K562 (cell line): ENCODE measurements at regions not wholly inside any gene's neighbourhood (a gene's known extent, or its start where the extent isn't known, plus 50 kb on each side); places are given as distances from the start of the nearest gene placed in this dataset.

ENCODE experiments used
- CBX1 ChIP-seq: sonication (generic); IDR thresholded peaks from 2 replicates; pipeline ENCODE4 v1.6.1; 2016; ENCODE audit warnings: antibody characterized with exemption, low read depth, mild to moderate bottlenecking
- CHD1 ChIP-seq: fragments of 200-600 bp; sonication (generic); IDR thresholded peaks from one replicate; pipeline ENCODE4 v1.6.1; 2012; ENCODE audit warnings: mild to moderate bottlenecking, moderate library complexity, low read length, inconsistent platforms
- DACH1 ChIP-seq: fragments of 450-650 bp; IDR thresholded peaks from 2 replicates; pipeline ENCODE4 v1.6.1; 2018; ENCODE audit not compliant: partially characterized antibody
- EP400 ChIP-seq: fragments of 450-650 bp; IDR thresholded peaks from 2 replicates; pipeline ENCODE4 v1.6.1; 2017; ENCODE audit warnings: antibody characterized with exemption, mild to moderate bottlenecking, moderate library complexity
- FOS ChIP-seq: IDR thresholded peaks from 3 replicates; pipeline ENCODE4 v1.6.1; 2011; ENCODE audit not compliant: insufficient read length; ENCODE audit errors: extremely low read depth
- GABPA ChIP-seq: fragments of 200-800 bp; sonication (Bioruptor generic); conservative IDR thresholded peaks from 2 replicates; pipeline ENCODE4 v1.6.1; 2016; ENCODE audit warnings: low read depth, missing genetic modification characterization, missing compliant biosample characterization
- GTF2F1 ChIP-seq: IDR thresholded peaks from 2 replicates; pipeline ENCODE4 v1.6.1; 2011; ENCODE audit warnings: low read depth, low read length, improper control_type of control experiment
- HDAC2 ChIP-seq: fragments of 450-650 bp; IDR thresholded peaks from 2 replicates; pipeline ENCODE4 v1.6.1; 2016; ENCODE audit warnings: mild to moderate bottlenecking
- KDM5B ChIP-seq: fragments of 200-600 bp; sonication (generic); IDR thresholded peaks from 2 replicates; pipeline ENCODE4 v1.6.1; 2012; ENCODE audit warnings: low read depth, mild to moderate bottlenecking, moderate library complexity, low read length, control low read depth, inconsistent platforms; ENCODE audit not compliant: insufficient replicate concordance
- KHSRP ChIP-seq: fragments of 450-650 bp; IDR thresholded peaks from 2 replicates; pipeline ENCODE4 v1.6.1; 2017
- KLF6 ChIP-seq: fragments of 250-450 bp; sonication (Bioruptor Pico); IDR thresholded peaks from 2 replicates; pipeline ENCODE4 v1.4.0; 2020; ENCODE audit warnings: mild to moderate bottlenecking, moderate library complexity, borderline replicate concordance
- MBD2 ChIP-seq: sonication (generic); IDR thresholded peaks from 2 replicates; pipeline ENCODE4 v1.6.1; 2016; ENCODE audit warnings: low read depth, borderline replicate concordance
- PTBP1 ChIP-seq: fragments of 200-400 bp; formaldehyde crosslinking; IDR thresholded peaks from 2 replicates; pipeline ENCODE4 v1.6.1; 2017; ENCODE audit warnings: low read depth, low read length
- SAFB ChIP-seq: fragments of 200-400 bp; formaldehyde crosslinking; IDR thresholded peaks from 2 replicates; pipeline ENCODE4 v1.6.1; 2017; ENCODE audit warnings: low read depth, low read length, borderline replicate concordance
- SETDB1 ChIP-seq: IDR thresholded peaks from one replicate; pipeline ENCODE4 v1.6.1; 2012; ENCODE audit warnings: low read length, control low read depth, inconsistent platforms
- SFPQ ChIP-seq: fragments of 200-400 bp; formaldehyde crosslinking; IDR thresholded peaks from 2 replicates; pipeline ENCODE4 v1.6.1; 2017; ENCODE audit warnings: mild to moderate bottlenecking, low read depth, low read length, moderate library complexity
- SIN3B ChIP-seq: fragments of 450-650 bp; IDR thresholded peaks from 2 replicates; pipeline ENCODE4 v1.6.1; 2017; ENCODE audit warnings: low read depth, mild to moderate bottlenecking, moderate library complexity
- TGIF2 ChIP-seq: sonication (generic); formaldehyde crosslinking; IDR thresholded peaks from 2 replicates; pipeline ENCODE4 v1.8.1; 2022; ENCODE audit warnings: mild to moderate bottlenecking, missing genetic modification reagents, moderate library complexity
- ZBTB11 ChIP-seq, 3 experiments: fragments of 200-800 bp in 1 of 3; fragments of 250-450 bp in 1 of 3; fragments of 450-650 bp in 1 of 3; sonication (Bioruptor Pico) in 1 of 3; sonication (Bioruptor generic) in 1 of 3; formaldehyde crosslinking in 1 of 3; IDR thresholded peaks; 2 replicates each; pipeline versions ENCODE4 v1.6.1 to v1.8.0; 2016 to 2022; ENCODE audit warnings: mild to moderate bottlenecking in 2 of 3, missing genetic modification characterization in 2 of 3, missing compliant biosample characterization in 1 of 3, moderate library complexity in 1 of 3
- ZBTB8A ChIP-seq: fragments of 450-650 bp; IDR thresholded peaks from 2 replicates; pipeline ENCODE4 v1.6.1; 2018; ENCODE audit warnings: mild to moderate bottlenecking, moderate library complexity; ENCODE audit not compliant: partially characterized antibody
- ZNF134 ChIP-seq: fragments of 250-450 bp; sonication (Bioruptor Pico); conservative IDR thresholded peaks from 2 replicates; pipeline ENCODE4 v1.4.0; 2020
- ZNF232 ChIP-seq: sonication (generic); formaldehyde crosslinking; IDR thresholded peaks from 2 replicates; pipeline ENCODE4 v1.8.0; 2022; ENCODE audit warnings: mild to moderate bottlenecking, missing genetic modification reagents
- ZNF239 ChIP-seq: fragments of 250-450 bp; sonication (Bioruptor Pico); IDR thresholded peaks from 2 replicates; pipeline ENCODE4 v1.4.0; 2020; ENCODE audit warnings: mild to moderate bottlenecking
- ZNF699 ChIP-seq: fragments of 250-450 bp; sonication (Bioruptor Pico); IDR thresholded peaks from 2 replicates; pipeline ENCODE4 v1.8.0; 2021; ENCODE audit warnings: mild to moderate bottlenecking, moderate library complexity; ENCODE audit not compliant: insufficient replicate concordance
- ZNF785 ChIP-seq: fragments of 250-450 bp; sonication (Bioruptor Pico); IDR thresholded peaks from 2 replicates; pipeline ENCODE4 v1.4.0; 2020; ENCODE audit warnings: mild to moderate bottlenecking
- TF ChIP-seq, protein P1 (sequence below): fragments of 450-650 bp; formaldehyde crosslinking; IDR thresholded peaks from 2 replicates; pipeline ENCODE4 v1.4.0; 2022; ENCODE audit warnings: missing genetic modification characterization

- TF ChIP-seq ZNF232 (CRISPR knock-in tag), result no peak
- TF ChIP-seq GTF2F1, result no peak
- no peak for TF ChIP-seq EP400
- no peak for TF ChIP-seq CHD1
- no peak for TF ChIP-seq TGIF2 (CRISPR knock-in tag)
- TF ChIP-seq ZNF134 (CRISPR knock-in tag), result no peak
- TF ChIP-seq ZNF699 (CRISPR knock-in tag), result no peak
- TF ChIP-seq CBX1, result no peak
- TF ChIP-seq, protein P1, sequence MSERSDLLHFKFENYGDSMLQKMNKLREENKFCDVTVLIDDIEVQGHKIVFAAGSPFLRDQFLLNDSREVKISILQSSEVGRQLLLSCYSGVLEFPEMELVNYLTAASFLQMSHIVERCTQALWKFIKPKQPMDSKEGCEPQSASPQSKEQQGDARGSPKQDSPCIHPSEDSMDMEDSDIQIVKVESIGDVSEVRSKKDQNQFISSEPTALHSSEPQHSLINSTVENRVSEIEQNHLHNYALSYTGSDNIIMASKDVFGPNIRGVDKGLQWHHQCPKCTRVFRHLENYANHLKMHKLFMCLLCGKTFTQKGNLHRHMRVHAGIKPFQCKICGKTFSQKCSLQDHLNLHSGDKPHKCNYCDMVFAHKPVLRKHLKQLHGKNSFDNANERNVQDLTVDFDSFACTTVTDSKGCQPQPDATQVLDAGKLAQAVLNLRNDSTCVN (CRISPR knock-in tag), result no peak
- TF ChIP-seq KLF6 (CRISPR knock-in tag), result no peak
- TF ChIP-seq HDAC2, result no peak
- TF ChIP-seq MBD2, result no peak
- TF ChIP-seq SFPQ, result no peak
- TF ChIP-seq GABPA (tag), result no peak
- TF ChIP-seq SETDB1, result no peak
- TF ChIP-seq DACH1, result no peak
- TF ChIP-seq PTBP1, result no peak
- no peak for TF ChIP-seq ZBTB11 (CRISPR knock-in tag; IDR thresholded peaks at IDR 0.05)
- TF ChIP-seq SIN3B, result no peak
- TF ChIP-seq ZNF785, result no peak
- no peak for TF ChIP-seq KHSRP
- no peak for TF ChIP-seq ZNF239
- no peak for TF ChIP-seq FOS
- no peak for TF ChIP-seq SAFB
- no peak for TF ChIP-seq KDM5B
- TF ChIP-seq ZBTB8A, result no peak
Measured at GRCh38 chr1:181894439-181894859, 167.1 kb downstream of the ZNF648 start (continued).
